ENCODE measurements at regions not wholly inside any gene's neighbourhood (a gene's known extent, or its start where the extent isn't known, plus 50 kb on each side); places are given as distances from the start of the nearest gene placed in this dataset.

GRCh38 chr1:164967300-164967699 is 389.2 kb downstream of the LMX1A start:
- TF ChIP-seq POLR2A (IDR thresholded peaks at IDR 0.05) (no peak), CTCF (IDR thresholded peaks at IDR 0.05) (no peak), EP300 (IDR thresholded peaks at IDR 0.05) (no peak)
